Fibroblast of skin of back (primary cell): ENCODE measurements at regions not wholly inside any gene's neighbourhood (a gene's known extent, or its start where the extent isn't known, plus 50 kb on each side); places are given as distances from the start of the nearest gene placed in this dataset.
A peak's percentile ranks its signal among the peaks of the same experiment; 100 is the strongest.

Experiments used
- DNase-seq: peaks from one replicate; pipeline ENCODE4 v3.0.0-alpha.2; 2013

DNA sequence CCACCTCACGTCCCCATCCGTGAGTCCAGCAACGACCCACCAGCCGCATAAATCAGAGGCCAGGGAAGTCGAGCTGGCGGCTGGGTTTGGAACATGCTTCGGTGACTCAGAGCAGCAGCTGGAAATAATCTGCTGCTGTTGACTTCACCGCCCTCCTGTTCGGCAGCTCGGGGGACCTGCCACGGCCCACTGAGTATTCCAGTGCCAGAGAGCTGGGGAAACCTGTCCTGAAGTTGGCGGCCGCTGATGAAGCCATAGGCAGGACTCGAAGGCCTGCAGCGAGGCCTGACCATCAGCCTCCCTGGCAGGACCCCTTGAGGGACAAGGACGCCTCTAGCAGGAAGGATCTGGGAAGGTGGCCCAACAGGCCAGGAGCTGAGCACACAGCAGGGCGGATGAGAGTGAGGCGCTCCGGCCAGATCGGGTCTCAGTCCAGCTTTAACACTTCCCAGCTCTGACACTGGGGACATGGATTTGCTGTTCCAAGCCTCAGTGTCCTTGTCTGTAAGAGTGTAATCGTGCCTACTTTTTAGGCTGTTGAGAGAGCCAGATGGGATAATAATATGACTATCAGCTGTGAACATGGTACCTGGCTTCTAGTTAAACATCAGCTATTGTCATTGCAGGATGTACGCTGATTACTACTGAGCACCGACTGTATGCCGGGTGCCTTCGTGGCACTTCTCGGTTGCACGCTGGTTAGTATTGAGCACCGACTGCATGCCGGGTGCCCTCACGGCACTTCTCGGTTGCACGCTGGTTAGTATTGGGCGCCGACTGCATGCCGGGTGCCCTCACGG lies 50.4 kb upstream of the CIBAR2 start:
- DNase-seq = peak; percentile 87

DNA sequence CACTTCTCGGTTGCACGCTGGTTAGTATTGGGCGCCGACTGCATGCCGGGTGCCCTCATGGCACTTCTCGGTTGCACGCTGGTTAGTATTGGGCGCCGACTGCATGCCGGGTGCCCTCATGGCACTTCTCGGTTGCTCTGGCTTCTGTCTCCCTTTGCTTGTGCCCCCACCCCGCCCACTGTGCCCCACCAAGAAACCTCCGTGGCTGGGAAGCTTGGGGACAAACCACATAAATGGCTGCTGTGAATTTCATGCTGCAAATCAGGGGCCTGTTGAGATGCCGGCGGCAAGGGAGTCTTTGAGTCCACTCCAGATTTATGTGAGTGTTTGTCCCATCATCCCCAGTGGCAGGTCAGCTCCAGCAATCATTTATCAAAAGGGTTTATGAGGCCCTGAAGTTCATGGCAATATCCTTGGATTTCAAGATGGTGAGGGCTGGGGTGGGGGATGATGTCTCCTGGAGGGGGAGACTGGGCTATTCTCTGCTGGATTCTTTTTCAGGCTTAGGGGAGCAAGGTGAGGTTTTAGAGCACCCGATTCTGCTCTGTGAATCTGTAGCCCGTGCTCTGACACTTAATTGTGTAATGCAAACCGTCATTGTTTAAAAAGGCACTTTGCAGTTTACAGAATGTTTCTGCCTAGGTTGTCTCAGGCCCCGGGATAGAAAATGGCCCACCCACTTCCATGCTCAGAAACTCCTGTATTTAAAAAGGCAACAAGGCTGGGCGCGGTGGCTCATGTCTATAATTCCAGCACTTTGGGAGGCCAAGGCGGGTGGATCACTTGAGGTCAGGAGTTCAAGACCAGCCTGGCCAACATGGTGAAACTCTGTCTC lies 51.2 kb upstream of the CIBAR2 start:
- DNase-seq = no peak

GRCh38 chr16:85164431-85164830 lies 52.2 kb upstream of the CIBAR2 start:
- DNase-seq = no peak

- no peak for DNase-seq
Observed at GRCh38 chr16:85164838-85165516, 52.7 kb upstream of the CIBAR2 start.

DNA sequence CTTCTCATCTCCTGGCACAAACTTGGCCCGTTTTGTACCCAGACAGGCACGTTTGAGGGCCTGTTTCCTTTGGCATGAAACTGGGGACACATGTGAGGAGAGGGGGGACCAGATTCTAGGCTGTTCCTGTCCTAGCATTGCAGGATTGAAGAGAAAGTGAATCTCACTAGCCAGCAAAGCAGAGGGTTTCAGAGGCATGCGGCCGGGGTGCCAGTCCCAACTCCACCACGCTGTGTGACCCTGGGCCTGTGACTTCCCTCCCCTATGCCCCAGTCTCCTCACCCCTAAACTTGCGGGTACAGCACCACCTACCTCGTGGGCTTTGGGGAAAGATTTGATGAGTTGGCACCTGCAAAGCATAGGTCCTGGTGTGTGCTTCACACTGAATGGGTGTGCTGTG lies 53.5 kb upstream of the CIBAR2 start:
- DNase-seq = no peak

DNA sequence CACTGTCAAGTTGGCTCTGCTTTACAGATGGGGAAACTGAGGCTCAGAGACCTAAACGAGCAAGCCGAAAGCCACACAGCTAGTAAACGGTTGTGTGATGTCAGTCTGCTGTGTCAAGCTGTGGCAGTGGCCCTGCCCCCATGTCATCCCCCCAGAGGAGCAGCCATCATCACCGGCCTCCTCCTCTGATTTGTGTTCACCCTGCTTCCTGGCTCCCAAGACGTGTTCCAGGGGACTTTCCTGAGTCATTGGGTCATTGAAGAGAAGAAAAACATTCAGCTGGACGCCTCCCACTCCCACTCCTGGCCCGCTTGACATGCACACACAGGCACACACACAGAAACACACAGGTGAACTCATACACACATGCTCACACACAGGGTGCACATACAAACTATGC lies 54.0 kb upstream of the CIBAR2 start:
- peak; percentile 30 for DNase-seq

- DNase-seq = no peak
Observed at GRCh38 chr16:85166699-85167588, 54.7 kb upstream of the CIBAR2 start.

DNA sequence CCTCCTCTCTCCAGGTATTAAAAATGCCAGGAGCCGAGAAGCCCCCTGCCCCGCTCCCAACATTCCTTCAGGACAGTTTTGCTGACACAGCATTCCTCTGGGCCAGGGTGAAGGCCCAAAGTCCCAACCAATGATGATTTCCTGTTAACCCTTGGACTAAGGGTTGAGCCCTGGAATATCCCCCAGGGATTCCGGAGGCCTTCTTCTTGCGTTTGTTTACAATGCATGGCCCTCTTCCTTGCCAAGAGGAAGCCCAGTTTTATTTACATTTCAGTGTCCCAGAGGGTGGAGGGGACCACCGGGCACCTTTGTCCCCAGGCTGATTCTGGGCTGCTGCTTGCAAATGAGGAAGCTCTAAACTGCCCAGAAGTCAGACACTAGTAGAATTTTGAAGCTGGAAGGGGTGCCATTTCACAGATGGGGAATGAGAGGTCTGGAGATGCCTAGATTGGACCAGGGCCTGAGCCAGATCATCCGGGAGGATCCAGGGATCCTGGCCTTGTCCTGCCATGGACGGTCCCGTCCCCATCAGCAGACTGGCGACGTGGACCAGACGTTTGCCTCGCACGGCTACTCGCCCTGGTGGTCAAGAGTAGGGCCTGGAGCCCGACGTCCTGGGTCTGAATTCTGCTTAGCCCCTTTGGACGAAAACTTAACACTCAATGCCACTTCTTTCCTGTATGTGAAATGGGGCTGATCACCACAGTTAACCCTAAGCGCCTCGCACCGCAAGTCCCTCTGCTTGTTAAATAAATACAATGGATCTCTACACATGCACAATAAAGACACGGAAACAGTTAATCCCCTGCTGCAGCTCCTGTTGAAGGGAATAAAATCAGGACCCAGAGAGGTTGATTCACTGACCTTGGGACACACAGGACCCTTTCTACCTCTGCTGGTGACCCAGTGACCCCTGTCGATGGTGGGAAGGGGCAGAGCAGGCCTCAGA lies 55.6 kb upstream of the CIBAR2 start:
- DNase-seq = no peak

GRCh38 chr16:85168732-85169256 lies 56.5 kb upstream of the CIBAR2 start:
- peak; percentile 73 for DNase-seq

GRCh38 chr16:85169333-85170065 lies 57.2 kb upstream of the CIBAR2 start:
- peak; percentile 41 for DNase-seq

DNA sequence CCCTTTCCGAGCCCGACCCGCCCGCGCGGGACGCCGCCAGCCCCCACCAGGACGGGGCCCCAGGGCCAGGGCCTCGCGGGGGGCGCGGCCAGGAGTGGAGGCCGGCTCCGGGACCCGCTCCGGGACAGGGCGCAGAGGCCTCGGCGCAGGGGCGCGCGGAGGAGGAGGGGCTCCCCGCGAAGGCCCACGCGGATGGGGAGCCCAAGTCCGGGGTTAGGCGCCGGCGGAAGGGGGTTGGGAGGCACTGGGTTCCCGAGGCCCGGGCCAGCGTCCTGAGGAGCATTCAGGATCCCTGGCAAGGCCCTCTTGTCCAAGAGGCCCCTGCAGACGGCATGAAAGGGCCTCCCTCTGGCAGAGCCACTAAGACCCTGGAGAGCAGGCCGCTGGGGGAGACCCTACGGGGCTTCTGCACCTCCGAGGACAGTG lies 57.8 kb upstream of the CIBAR2 start:
- no peak for DNase-seq

GRCh38 chr16:85170590-85171003 lies 58.3 kb upstream of the CIBAR2 start:
- DNase-seq = no peak

DNA sequence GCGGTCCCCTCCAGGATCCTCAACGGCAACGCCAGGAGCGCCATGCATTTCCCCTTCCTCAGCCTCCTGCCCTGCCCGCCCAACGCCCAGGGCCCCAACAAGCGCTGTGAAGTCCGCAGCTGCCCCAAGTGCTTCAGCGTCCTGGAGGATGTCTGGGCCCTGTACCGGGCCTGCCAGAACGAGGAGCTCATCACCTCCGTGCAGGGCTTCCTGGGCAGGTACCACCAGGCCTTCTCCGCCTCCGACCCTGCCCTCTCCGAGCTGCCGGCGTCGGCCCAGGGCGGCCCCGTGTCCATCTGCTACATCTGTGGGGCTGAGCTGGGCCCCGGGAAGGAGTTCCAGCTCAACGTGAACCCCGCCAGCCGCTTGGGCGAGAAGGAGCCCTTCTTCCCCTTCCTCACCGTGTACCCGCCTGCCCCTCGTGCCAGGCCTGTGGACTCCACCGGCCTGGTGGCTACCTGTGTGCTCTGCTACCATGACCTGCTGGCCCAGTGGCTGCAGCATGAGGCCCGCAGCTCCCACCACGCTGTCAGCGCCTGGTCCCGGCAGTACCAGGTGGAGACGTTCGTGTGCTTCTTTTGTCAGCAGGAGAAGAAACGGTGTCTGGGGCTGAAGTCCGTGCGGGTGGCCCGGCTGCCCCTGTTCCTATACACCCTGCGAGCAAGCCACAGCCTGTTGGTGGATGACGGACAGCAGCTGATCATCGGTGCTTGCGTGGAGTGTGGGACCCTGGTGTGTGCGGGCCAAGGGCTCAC lies 58.9 kb upstream of the CIBAR2 start:
- no peak for DNase-seq

DNA sequence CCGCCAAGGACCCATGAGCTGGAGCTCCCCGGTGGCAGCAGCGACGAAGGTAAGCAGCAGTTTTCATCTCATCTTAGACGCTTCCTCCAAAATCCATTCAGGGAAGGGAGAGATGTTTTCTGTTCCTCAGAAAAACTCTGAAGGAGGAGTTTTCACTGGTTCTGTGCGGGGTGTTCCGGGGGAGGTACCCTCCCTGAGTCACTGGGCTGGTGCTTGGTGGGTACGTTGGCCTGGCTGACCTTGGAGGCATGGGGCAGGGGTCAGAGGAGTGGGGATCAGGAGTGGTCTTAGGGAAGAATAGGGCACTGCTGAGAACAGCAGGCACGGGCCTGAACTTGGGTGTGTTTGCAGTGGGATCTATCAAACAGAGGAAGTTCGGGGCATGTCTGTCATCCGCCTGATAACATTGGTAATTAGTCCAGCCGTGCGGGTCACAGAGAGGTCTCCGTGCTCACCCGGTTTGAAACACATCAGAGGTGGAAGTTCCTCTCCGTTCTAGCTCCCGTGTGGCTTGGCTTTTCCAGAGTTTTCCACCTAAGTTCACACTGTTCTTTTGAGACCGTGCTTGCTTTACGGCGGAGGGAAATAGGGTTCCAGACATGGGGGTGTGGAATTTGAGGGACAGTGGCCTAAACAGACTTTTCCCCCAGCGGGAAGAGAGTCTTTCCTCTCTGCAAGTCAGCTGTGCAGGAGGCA lies 59.6 kb upstream of the CIBAR2 start:
- no peak for DNase-seq

DNA sequence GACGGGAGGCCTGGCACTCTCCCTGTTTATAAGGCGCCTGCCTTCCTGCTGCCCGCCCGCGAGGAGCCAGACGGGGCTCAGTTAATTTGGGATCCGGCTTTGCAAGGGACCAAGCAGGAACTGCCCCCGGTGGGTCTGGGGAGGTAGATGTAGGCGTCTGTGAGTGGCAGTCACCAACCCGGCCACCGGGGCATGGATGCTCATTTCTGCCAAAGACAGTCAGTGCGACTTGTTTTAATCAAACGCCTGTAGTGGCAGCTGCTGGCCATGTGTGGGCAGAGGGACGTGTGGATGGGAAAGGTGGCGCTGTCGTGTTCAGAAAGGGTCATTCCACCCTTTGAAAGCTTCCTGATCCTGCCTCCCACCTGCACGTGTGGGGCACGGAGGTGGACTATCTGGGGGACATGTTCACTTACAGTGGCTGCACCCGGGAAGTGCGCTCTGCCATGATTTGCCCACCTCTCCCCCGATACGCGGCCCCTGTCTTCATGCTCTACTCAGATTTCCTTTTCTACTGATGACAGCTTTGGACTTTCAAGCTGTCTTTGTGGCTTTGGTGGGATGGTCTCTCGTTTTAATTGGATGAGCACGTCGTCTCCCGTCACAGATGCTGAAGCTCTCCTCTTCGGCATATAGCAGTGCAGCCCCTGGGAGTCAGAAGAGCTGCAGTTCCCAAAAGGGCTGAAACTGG lies 60.3 kb upstream of the CIBAR2 start:
- DNase-seq = peak; percentile 65

DNA sequence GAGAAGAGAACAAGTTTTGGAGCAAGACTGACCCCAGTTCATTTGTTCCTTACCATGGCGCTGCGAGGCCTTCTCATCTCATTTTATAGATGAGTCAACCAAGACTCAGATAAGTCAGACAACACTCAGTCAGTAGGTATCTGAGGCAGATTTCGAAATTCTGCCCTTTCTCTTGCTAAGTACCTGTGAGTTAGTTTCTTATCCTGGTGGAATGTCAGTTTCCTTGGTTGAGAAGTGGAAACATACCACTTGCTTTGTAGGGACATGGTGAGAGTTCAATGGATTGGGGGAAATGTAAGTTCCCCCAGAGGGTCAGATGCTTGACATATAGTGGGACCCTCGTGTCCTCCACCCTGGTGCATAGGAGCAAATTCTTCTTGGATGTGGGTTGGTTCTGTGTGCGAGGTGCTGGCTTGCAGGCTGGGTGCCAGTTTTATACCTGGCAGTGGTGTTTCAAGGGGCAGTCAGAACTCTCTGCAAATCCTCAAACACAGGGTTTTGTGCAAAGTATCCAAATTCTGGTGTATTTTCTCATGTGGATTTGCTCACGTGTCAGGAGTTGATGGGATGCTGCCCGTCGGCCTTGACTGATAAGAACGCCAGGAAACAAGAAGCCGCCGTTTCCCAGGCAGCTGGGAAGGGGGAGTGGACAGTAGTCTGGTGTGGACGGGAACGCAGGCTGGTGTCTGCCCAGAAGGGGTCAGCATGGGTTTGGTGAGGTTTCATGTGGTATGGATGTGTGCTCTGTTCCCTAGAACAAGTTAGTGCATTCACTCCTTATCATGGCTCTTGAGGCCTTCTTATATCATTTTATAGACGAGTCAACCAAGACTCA lies 61.1 kb upstream of the CIBAR2 start:
- DNase-seq = peak; percentile 85
